ENCODE measurements at regions not wholly inside any gene's neighbourhood (a gene's known extent, or its start where the extent isn't known, plus 50 kb on each side); places are given as distances from the start of the nearest gene placed in this dataset.
"Not testable (repeated sequence)": the region's sequence is repeated elsewhere in the genome, so short reads cannot be mapped to it uniquely, and the experiment has no call there.

DNA sequence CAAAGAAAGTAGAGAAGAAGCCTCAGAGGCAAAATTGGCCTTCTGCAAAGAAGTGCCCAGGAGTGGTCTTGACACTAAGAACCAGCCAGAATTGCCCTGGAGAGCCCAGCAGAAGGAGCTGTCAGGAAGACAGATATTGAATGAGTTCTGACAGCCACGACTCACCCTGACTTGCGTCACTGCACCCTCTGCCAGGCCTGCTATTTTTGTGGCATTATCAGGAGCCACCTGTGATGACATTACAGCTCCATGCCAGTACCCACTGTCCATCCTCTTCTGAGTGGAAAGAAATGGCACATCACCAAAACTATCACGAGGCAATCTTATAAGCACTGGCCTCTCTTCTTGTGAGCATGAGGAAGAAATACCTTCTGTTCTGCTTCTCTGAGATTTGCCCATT, 67.7 kb downstream of the SMIM20 start:
- no peak for DNase-seq (ENCODE audit: low read depth)

DNA sequence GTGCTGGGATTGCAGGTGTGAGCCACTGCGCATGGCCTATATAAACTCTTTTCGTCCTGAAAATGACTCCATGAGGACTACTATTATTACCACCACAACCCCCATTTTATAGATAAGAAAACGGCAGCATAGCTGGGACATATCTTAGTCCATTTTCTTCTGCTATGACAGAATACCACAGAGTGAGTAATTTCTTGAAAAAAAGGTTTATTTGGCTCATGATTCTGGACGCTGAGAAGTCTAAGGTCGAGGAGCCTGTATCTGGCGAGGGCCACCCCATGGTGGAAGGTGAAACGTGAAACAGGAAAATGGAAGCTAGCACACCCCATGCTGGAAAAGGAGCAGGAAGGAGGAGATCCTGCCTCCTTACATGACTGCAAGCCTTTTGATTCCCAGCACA, 68.9 kb downstream of the SMIM20 start:
- DNase-seq (ENCODE audit: low read depth), result no peak

DNA sequence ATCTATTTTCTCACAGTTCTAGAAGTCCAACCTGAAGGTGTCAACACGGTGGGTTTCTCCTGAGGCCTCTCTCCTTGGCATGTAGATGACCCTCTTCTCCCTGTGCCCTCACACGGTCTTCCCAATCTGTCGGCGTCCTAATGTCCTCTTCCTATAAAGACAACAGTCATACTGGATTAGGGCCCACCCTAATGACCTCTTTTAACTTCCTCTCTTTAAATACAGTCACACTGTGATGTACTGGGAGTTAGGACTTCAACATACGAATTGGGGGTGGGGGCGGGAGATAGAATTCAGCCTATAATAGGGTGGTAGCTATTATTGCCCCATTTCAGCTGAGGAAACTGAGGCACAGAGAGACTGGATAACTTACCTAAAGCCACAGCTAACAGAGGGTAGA, 70.2 kb downstream of the SMIM20 start:
- DNase-seq (ENCODE audit: low read depth), result no peak

DNA sequence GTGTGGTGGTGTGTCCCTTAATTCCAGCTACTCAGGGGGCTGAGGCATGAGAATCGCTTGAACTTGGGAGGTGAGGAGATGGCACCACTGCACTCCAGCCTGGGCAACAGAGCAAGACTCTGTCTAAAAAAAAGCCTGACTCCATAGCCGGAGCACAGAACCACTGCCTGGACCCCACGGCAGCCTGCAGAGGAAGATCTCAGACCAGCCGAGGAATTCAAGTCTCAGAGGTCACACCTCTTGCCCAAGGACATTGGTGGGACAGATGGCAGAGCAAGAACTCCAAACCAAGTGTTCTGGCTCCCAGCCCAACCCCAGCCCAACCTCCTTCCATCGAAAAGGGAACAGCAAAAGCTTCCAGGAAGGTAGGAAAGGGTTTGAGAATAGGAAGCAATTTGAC, 70.8 kb downstream of the SMIM20 start:
- no peak for DNase-seq (ENCODE audit: low read depth)

DNA sequence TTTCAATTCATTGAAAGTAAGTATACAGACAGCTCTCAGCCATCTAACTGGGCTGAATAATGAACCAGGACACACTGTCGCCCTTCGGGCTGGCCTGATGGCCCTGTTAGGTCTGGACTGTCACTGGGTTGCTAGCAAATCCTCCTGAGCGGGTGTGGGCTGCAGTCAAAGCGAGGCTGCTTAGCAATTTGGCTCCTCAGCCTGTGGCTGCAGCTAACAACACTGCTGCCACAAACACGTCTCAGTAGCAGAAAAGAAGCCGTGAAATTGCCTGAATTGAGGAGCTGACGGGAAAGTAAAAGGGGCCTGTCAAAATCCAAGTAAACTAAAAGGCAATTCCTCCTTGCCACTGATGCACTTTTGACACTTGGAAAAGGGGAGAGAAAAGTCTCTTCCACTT, 72.8 kb downstream of the SMIM20 start:
- DNase-seq (ENCODE audit: low read depth), result no peak

DNA sequence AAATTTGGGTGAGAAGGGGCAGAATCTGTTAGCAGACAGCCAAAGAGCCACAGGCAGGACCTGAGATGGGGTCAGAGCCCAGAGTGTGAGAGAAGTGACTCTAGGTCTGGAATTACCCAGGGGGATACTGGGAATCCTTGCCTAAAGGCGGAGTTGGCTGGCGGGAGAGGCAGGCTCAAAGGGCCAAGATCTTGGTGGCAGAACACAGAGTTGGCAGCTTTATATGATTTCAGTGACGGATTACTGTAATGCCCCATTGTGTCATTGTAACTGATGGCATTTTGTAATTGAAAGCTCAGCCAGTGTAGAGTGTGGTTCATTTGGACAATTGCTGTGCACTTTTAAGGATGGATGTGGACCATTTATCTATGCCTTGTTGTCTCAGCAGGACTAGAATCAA, 77.3 kb downstream of the SMIM20 start:
- DNase-seq (ENCODE audit: low read depth), result no peak

DNA sequence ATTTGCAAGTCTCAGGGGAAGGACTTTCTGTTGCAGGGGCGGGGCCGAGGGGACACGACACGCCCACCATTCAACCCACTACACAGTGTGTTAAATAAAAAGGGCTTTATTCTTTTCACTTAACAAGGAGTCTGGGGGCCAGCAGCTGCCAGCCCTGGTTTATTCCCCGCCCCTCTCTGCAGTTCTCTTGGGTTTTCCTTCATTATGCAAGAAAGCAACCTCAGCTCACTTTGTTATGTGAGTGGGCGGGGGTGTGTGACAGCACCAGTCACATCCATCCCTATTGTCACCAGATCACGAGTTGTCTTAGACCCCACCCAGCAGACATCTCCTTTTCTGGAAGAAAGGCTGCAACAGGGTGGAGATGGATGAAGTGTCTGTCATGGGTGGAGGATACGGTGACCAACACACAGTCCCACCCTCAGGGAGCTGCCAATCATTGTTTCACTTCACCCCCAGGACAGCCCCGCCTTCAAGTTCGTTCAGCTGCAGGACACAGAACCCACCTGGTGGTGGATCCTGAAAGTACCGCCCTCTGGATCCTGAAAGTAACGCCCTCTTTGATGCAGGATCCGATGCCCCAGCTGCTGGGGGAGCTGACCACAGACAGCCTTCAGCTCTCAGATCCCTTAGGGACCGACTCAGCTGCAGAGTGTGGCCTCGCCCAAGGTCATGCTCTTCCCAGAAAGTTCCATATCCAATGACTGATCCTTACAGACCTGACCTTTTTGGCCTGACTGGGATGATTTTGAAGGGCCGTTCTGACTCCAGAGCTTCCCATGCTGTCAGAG, 79.6 kb downstream of the SMIM20 start:
- no peak for DNase-seq (ENCODE audit: low read depth)

DNA sequence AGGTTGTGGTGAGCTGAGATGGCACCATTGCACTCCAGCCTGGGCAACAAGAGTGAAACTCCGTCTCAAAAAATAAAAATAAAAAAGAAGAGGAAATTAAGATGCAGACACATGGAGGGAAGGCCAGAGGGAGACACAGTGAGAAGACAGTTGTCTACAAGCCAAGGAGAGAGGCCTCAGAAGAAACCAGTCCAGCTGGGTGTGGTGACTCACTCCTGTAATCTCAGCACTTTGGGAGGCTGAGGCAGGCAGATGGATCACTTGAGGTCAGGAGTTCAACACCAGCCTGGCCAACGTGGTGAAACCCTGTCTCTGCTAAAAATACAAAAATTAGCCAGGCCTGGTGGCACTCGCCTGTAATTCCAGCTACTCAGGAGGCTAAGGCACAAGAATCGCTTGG, 80.6 kb downstream of the SMIM20 start:
- not testable (repeated sequence) for DNase-seq (ENCODE audit: low read depth)

DNA sequence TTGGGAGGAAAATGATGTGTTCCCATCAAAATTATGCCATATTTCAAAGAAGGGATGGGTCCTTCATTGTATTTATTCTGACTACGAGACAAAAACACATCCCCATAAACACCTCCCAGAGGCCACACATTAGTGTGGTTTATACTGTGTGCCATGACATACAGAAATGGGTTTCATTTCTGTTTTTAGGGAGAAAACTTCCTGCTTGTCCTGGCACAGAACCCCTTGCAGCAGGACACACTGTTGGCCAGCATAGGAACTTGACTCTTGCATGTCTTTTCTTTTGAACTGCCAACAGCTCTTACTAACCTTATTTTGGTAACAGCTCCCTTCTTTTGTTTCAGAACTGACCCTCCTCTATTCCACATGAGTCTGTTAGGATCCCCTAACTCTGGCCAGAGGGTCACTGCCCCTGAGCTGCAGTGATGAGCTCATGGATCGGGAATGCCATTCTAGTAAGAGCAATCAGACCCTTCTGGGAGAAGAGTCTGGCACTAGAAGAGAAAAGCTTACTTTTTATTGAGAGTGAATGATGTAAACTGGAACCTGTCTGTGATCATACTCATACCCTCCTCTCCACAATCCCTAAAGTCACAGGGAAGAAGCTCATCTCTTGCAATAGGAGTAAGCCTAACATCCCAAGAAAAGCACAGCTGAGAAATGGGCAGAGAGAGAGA, 86.4 kb downstream of the SMIM20 start:
- no peak for DNase-seq (ENCODE audit: low read depth)

DNA sequence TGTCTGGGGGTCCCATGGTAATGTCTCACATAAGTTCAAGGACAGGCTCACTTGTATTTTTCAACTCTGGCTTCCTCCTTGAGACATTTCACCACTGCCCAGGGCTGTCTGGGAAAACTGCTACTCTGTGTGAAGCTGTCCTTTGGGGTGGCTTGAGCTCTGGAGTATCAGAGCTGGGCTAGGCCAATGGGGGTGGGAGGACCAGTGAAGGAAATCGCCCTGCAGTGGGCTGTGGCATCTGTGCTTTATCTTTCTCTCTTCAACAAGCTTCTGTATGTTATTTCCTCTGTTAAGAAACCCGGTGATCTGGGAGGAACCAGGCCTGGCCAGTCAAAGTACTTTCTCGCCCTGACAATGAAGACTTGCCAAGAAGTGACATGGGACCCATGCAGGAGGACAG, 87.4 kb downstream of the SMIM20 start:
- DNase-seq (ENCODE audit: low read depth), result no peak

DNA sequence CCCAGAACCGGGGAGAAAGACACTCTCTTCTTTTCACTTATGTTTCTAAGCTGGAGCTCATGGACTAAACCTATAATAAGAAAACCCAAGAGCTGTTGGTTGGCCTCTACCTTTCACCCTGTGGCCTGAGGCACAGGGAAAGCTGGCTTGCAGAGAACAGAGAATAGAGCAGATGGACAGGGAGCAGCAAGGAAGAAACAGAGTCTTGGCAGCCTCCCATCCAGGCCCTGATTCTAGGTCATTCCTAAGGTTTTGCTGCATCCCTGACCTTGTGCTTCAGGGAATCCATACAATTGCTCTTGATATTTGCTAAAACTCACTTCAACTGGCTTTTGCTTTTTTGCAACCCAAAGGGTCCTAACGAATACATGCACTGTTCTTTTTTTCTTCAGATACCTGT, 87.8 kb downstream of the SMIM20 start:
- no peak for DNase-seq (ENCODE audit: low read depth)

DNA sequence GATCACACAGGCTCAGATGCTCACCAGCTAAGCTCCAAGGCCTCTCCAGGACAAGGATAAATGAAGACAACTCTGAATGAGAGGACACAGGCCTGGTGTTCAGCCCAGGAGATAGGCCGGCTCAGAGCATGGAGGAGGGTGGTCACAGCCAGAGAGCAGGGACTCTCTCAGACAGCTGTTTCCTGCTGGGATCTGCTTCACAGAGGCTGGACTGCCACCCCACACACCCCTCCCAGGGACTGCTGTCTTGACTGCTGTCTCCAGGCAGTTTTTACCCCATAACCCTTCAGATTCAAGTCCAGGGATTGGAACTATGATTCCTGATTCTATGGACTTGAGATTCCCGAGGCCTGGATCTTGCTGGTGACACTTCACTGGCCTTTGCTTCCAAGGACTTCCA, 89.0 kb downstream of the SMIM20 start:
- DNase-seq (ENCODE audit: low read depth), result no peak

DNA sequence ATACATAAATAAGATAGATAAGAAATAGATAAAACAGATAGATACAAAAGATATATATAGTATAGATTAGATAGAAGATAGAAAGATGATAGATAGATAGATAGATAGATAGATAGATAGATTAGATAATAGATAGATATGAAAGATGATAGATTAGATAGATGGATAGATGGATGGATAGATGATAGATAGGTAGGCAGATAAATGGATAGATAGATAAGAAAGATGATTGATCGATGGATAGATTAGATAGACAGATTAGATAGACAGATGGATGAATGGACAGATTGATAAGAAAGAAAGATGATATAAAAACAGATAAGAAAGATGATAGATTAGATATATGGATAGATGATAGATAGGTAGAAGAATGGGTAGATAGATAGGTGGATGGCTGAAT, 90.3 kb downstream of the SMIM20 start:
- DNase-seq (ENCODE audit: low read depth), result no peak

DNA sequence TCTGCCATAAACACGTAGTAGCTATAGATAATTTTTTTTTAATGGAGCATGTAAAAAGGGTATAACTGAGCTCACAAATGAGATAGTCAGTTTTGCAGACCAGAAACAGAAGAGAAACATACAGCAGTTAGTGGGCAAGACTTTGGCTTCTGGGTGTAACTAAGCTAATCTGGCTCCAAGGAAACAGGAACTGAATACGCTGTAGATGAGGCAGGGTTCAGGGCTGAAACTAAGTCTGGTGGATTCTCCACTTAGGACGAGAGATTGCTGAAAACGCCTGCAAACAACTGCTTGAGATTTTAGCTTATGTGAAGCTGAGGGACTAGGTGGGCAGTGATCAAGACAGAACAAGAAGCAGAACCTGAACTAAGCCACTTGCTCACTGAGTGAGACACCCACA, 91.7 kb downstream of the SMIM20 start:
- no peak for DNase-seq (ENCODE audit: low read depth)

DNA sequence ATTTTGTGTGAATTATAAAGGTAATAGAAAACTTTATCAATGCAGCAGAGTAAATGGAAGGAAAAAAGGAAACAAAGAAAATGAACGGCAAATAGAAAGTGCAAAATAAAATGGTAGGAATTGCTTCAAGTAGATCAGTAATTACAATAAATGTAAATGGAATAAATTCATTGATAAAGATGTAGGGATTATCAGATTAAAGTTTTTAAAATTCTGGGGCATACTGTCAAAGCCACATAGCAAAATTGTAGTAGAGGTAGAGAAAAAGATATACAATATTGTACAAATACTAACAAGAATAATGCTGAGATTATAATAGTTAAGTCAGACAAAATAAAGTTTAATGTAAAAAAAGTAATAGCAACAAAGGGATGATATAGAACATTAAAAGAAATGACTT, 94.7 kb downstream of the SMIM20 start:
- no peak for DNase-seq (ENCODE audit: low read depth)

DNA sequence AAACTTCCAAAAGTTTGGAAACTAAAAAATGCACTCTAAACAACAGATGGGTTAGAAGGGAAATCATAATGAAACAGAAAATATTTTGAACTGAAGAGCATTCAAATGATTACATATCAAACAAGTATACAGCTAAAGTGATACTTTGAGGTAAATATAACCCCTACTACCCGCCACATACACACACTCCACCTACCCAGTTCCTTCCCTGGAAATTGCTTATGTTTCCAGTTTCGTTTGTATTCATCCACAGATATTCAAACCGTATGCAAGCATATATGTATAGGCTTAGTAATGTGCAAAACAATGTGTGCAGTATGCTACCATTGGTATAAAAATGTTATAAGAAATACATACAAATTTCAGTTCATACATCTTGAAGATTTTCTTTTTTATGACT, 95.5 kb downstream of the SMIM20 start:
- DNase-seq (ENCODE audit: low read depth), result no peak

DNA sequence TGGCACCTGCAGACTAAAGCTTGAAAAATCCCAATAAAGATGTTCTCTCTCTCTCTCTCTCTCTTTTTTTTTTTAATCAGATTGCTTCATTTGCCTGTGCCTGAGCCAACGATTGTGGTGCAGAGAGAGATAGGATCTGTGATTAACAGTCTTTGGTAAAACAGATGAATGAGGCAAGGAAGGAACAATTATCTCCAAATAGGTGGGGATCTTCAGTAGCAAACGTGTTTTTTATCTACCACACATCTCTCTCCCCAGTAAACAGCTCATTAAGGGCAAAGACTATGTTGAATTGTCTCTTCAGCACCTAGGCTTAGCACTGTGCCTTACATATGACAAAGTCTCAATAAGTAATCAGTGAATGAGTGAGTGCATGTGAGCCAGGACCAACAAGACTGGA, 96.3 kb downstream of the SMIM20 start:
- no peak for DNase-seq (ENCODE audit: low read depth)

DNA sequence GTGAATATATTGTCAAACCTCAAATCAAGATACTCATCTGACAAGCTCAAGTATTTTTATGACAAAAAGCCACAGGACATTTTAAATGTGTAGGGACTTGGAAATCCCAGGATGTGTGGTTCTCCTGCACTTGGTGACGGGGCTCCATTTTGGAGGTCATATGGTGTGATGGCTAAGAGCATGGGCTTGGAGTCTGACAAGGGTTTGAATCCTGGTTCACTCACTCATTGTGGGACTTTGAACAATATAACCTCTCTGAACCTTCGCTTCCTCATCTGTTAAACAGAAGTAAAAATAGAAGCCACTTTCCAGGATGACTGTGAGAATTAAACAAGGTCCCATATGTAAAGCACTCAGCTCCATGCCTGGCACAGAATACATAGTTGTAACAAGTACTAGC, 99.6 kb downstream of the SMIM20 start:
- no peak for DNase-seq (ENCODE audit: low read depth)

DNA sequence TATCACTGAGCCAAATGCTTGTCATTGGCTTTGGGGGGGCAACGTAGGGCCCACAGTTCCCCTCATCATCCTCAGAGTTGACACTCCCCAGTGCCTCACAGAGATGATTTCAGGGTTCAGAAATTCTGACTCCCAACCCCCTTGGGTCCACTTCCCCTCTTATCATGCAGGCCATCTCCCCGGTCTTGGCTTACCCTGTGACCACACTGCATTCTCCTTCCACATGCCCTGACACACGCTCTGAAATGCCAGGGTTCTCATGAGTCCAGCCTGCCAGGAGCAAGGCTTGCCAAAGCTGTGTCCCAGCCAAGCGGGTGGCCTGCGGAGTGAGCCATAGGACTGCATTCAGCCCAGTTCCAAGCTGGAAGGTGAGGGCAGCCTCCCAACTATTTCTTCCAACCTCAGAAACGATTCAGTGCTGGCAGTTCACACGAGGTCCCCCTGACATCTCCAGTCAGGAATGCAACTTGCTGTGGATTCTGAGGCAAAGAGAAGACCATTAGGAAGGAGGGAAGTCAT, 101.2 kb downstream of the SMIM20 start:
- DNase-seq (ENCODE audit: low read depth), result no peak

DNA sequence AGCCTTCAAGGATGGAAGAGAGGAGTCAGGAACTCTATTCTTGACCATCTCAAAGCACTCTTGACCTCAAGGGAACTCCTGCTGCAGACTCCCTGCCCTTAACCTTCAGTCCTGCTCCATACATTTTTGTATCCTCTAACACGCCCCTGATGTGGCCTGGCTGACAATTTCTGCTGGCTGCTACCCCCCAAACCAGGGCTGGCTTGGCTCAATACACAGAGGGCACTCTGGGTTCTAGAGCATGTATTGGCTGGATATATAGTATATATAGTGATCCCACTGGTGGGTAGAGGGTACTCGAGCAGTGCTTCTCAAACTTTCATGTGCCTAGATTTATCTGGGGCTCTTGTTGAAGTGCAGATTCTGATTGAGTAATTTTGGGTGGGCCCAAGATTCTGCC, 101.9 kb downstream of the SMIM20 start:
- no peak for DNase-seq (ENCODE audit: low read depth)

DNA sequence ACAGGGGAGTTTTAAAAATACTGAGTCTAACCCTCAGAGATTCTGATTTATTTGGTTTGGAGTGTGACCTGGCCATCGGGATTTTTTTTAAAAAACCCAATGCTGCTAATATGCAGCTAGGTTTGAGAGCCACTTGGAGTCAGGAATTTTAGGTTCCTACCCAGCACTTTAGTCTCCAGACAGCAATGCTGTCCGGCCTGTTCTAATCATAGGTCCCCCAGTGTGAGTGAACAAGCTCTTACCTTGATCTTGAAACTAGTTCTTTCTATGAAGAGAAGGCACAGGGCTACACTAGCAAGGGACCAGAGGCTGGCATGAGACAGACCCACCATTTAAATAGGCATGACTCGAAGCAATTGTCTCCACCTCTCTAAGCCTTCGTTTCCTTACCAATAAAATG, 103.5 kb downstream of the SMIM20 start:
- no peak for DNase-seq (ENCODE audit: low read depth)

DNA sequence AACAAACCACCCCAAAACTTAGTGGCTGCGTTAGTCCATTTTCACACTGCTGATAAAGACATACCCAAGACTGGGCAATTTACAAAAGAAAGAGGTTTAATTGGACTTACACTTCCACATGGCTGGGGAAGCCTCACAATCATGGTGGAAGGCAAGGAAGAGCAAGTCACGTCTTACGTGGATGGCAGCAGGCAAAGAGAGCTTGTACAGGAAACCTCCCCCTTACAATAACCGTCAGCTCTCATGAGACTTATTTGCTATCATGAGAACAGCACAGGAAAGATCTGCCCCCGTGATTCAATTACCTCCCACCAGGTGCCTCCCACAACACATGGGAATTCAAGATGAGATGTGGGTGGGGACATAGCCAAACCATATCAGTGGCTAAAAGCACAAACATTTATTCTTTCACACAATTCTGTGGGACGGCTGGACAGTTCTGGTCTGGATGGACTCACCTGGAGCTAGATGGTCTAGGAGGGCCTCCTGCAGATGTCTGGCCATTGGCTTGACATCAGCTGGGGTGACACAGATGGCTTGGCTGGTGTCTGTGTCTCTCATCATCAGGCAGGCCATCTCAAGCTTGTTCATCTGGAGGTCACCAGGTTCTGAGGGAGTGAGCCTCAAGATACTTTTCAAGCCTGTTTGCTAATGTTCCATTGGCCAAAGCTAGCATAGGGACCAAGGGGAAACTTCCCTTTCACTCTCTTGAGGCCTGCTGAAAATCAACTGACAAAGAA, 104.1 kb downstream of the SMIM20 start:
- DNase-seq (ENCODE audit: low read depth), result not testable (repeated sequence)

DNA sequence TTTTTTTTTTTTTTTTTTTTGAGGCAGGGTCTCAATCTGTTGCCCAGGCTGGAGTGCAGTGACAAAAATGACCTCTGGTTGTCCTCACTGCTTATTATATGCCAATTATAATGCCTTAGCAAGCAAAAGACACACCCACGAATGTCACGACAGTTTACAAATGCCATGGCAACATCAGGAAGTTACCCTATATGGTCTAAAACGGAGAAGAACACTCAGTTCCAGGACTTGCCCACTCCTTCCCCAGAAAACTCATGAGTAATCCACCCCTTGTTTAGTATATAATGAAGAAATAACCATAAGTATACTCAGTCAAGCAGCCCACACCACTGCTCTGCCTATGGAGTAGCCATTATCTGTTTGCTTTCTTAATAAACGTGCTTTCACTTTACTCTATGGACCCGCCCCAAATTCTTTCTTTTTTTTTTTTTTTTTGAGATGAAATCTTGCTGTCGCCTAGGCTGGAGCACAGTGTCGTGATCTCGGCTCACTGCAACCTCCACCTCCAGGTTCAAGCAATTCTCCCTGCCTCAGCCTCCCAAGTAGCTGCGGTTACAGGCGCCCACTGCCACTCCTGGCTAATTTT, 106.2 kb downstream of the SMIM20 start:
- DNase-seq (ENCODE audit: low read depth), result no peak

All from stimulated activated CD8-positive, alpha-beta memory T cell treated with anti-CD3 and anti-CD28 coated beads, Interleukin-15, amount 100 ng/mL, for 1 hour (primary cell).